Aorta (tissue), 5 donors: ENCODE measurements at regions not wholly inside any gene's neighbourhood (a gene's known extent, or its start where the extent isn't known, plus 50 kb on each side); places are given as distances from the start of the nearest gene placed in this dataset.

Experiments
- ATAC-seq: fragments of 200-7000 bp; cut with Tn5 transposase; one replicate; pipeline ENCODE4 v1.9.1; 2022; ENCODE audit warnings: moderate library complexity; ENCODE audit not compliant: low FRiP score
- DNase-seq, 2 donors: peaks; one replicate each; pipeline ENCODE4 v3.0.0-alpha.2; 2020
- H3K27ac ChIP-seq, 2 donors: one replicate each; pipeline ENCODE4 v1.5.1; 2013; ENCODE audit warnings: low read length in 2 of 2, mild to moderate bottlenecking in 2 of 2, moderate library complexity in 2 of 2, control low read depth in 1 of 2, inconsistent platforms in 1 of 2, low read depth in 1 of 2
- H3K27me3 ChIP-seq, 2 donors: one replicate each; pipeline ENCODE4 v1.6.1; 2013; ENCODE audit warnings: control low read depth in 1 of 2, low read length in 1 of 2, mild to moderate bottlenecking in 1 of 2, moderate library complexity in 1 of 2; ENCODE audit not compliant: insufficient read depth in 2 of 2, control insufficient read depth in 1 of 2
- H3K36me3 ChIP-seq, 2 donors: one replicate each; pipeline ENCODE4 v1.6.1; 2013; ENCODE audit warnings: control low read depth in 1 of 2, low read length in 1 of 2, mild to moderate bottlenecking in 1 of 2; ENCODE audit not compliant: insufficient read depth in 2 of 2, control insufficient read depth in 1 of 2
- H3K4me1 ChIP-seq, 2 donors: one replicate each; pipeline ENCODE4 v1.6.1; 2013; ENCODE audit warnings: low read length in 2 of 2, control low read depth in 1 of 2, mild to moderate bottlenecking in 1 of 2, moderate library complexity in 1 of 2; ENCODE audit not compliant: insufficient read depth in 2 of 2, control insufficient read depth in 1 of 2
- H3K4me3 ChIP-seq, 2 donors: one replicate each; pipeline ENCODE4 v1.5.1; 2013; ENCODE audit warnings: low read length in 2 of 2, control low read depth in 1 of 2, mild to moderate bottlenecking in 1 of 2
- H3K9me3 ChIP-seq: one replicate; pipeline ENCODE4 v1.6.1; 2013; ENCODE audit warnings: mild to moderate bottlenecking, low read length; ENCODE audit not compliant: control insufficient read depth
- WGBS, 2 donors: extraction: QIAGEN DNeasy Blood & Tissue Kit; methylation state at CpG; one replicate each; pipeline ENCODE4 v1.1.7; 2013; 5-methylcytosine and 5-hydroxymethylcytosine counted together
- intact Hi-C, 2 donors: fragments of 100-400 bp; cut with DNase I; formaldehyde crosslinking; loops; one replicate each; pipeline versions ENCODE4 v1.14.2 to v1.15.0; 2022
- donor health status: healthy with polysubstance abuse.
- donor health status: Bipolar disorder and iron deficiency.
- donor health status: DM: no; HTN: no; CAD: no.
- donor health status: DM: no; HTN: no; CAD: no.
- donor health status: DM: yes; HTN: yes; CAD: no.

- 78 to 80% methylated on average over 18 of the region's 18 CpGs for WGBS, 2 donors
- no peaks in the 10 kb centered on the region for H3K4me1 ChIP-seq
- H3K27ac ChIP-seq = no peak overlapping the region
- ATAC-seq (peak; percentile 19), DNase-seq (no peak)
- intact Hi-C loops = no loop called here
- H3K9me3 ChIP-seq = peaks cover 2% of the 10 kb centered on the region
- H3K36me3 ChIP-seq = no peaks in the 10 kb centered on the region
- H3K27me3 ChIP-seq = no peaks in the 10 kb centered on the region
- no peak overlapping the region for H3K4me3 ChIP-seq
Measured at GRCh38 chr22:49692499-49693225, 135.0 kb downstream of the BRD1 start.

- no peak for DNase-seq
- 79 to 81% methylated on average over 3 of the region's 3 CpGs for WGBS, 2 donors
- no peaks in the 10 kb centered on the region for H3K27me3 ChIP-seq
- H3K9me3 ChIP-seq = peaks cover 2% of the 10 kb centered on the region
- intact Hi-C loops = no loop called here
- no peaks in the 10 kb centered on the region for H3K36me3 ChIP-seq
- no peak overlapping the region for H3K4me3 ChIP-seq
- no peak overlapping the region for H3K27ac ChIP-seq
- no peak for ATAC-seq
- H3K4me1 ChIP-seq = no peaks in the 10 kb centered on the region
Measured at GRCh38 chr22:49691256-49691655, 136.4 kb downstream of the BRD1 start.

- H3K36me3 ChIP-seq = no peaks in the 10 kb centered on the region
- H3K9me3 ChIP-seq = peaks cover 2% of the 10 kb centered on the region
- H3K4me1 ChIP-seq = no peaks in the 10 kb centered on the region
- ATAC-seq = peak; percentile 37
- H3K4me3 ChIP-seq = no peak overlapping the region
- H3K27ac ChIP-seq = no peak overlapping the region
- no peaks in the 10 kb centered on the region for H3K27me3 ChIP-seq
- intact Hi-C loops = no loop called here
- no peak for DNase-seq
- 81 to 82% methylated on average over 16 of the region's 16 CpGs for WGBS, 2 donors
Measured at GRCh38 chr22:49690454-49690853, 137.2 kb downstream of the BRD1 start.

GRCh38 chr22:49689858-49690257 lies 137.8 kb downstream of the BRD1 start:
- H3K27me3 ChIP-seq = no peaks in the 10 kb centered on the region
- intact Hi-C loops = no loop called here
- H3K9me3 ChIP-seq = peaks cover 2% of the 10 kb centered on the region
- ATAC-seq = no peak
- no peak for DNase-seq
- WGBS, 2 donors = 70 to 72% methylated on average over 11 of the region's 11 CpGs
- H3K4me1 ChIP-seq = no peaks in the 10 kb centered on the region
- H3K4me3 ChIP-seq = no peak overlapping the region
- H3K36me3 ChIP-seq = no peaks in the 10 kb centered on the region
- H3K27ac ChIP-seq = no peak overlapping the region

GRCh38 chr22:49689255-49689770 lies 138.4 kb downstream of the BRD1 start:
- WGBS, 2 donors = 74 to 76% methylated on average over 5 of the region's 5 CpGs
- no peak for DNase-seq
- Histone ChIP-seq H3K27me3 (no peaks in the 10 kb centered on the region), H3K4me1 (no peaks in the 10 kb centered on the region), H3K36me3 (no peaks in the 10 kb centered on the region), H3K4me3 (no peak overlapping the region), H3K9me3 (peaks cover 2% of the 10 kb centered on the region), H3K27ac (no peak overlapping the region)
- ATAC-seq = no peak
- intact Hi-C loops = no loop called here

- no peak overlapping the region for H3K27ac ChIP-seq
- H3K27me3 ChIP-seq = no peaks in the 10 kb centered on the region
- DNase-seq (no peak), ATAC-seq (no peak)
- no peaks in the 10 kb centered on the region for H3K36me3 ChIP-seq
- no peak overlapping the region for H3K4me3 ChIP-seq
- H3K9me3 ChIP-seq = peaks cover 2% of the 10 kb centered on the region
- 60 to 74% methylated on average over 20 of the region's 20 CpGs for WGBS, 2 donors
- no peaks in the 10 kb centered on the region for H3K4me1 ChIP-seq
- intact Hi-C loops = no loop called here
Measured at GRCh38 chr22:49688516-49689254, 139.0 kb downstream of the BRD1 start.

- H3K27ac ChIP-seq = no peak overlapping the region
- intact Hi-C loops = no loop called here
- ATAC-seq = no peak
- no peaks in the 10 kb centered on the region for H3K27me3 ChIP-seq
- H3K9me3 ChIP-seq = no peaks in the 10 kb centered on the region
- DNase-seq = no peak
- H3K36me3 ChIP-seq = no peaks in the 10 kb centered on the region
- no peaks in the 10 kb centered on the region for H3K4me1 ChIP-seq
- H3K4me3 ChIP-seq = no peak overlapping the region
- 72 to 74% methylated on average over 24 of the region's 24 CpGs for WGBS, 2 donors
Measured at GRCh38 chr22:49687786-49688515, 139.7 kb downstream of the BRD1 start.

- no peaks in the 10 kb centered on the region for H3K27me3 ChIP-seq
- H3K4me3 ChIP-seq = no peak overlapping the region
- intact Hi-C loops = no loop called here
- 10 to 19% methylated on average over 3 of the region's 3 CpGs for WGBS, 2 donors
- no peak overlapping the region for H3K27ac ChIP-seq
- ATAC-seq = no peak
- H3K36me3 ChIP-seq = no peaks in the 10 kb centered on the region
- no peaks in the 10 kb centered on the region for H3K9me3 ChIP-seq
- DNase-seq = no peak
- H3K4me1 ChIP-seq = no peaks in the 10 kb centered on the region
Measured at GRCh38 chr22:49687333-49687732, 140.3 kb downstream of the BRD1 start.
